HG03520 (cell line): ENCODE measurements at regions not wholly inside any gene's neighbourhood (a gene's known extent, or its start where the extent isn't known, plus 50 kb on each side); places are given as distances from the start of the nearest gene placed in this dataset.

ENCODE experiments used
- ATAC-seq: cut with Tn5 transposase; IDR thresholded peaks from one replicate; pipeline ENCODE4 v1.9.1; 2021; ENCODE audit warnings: mild to moderate bottlenecking, moderate library complexity; ENCODE audit not compliant: unreplicated experiment

- no peak for ATAC-seq
These were observed 282.4 kb downstream of the MEIS1 start for GRCh38 chr2:66717218-66717905.

DNA sequence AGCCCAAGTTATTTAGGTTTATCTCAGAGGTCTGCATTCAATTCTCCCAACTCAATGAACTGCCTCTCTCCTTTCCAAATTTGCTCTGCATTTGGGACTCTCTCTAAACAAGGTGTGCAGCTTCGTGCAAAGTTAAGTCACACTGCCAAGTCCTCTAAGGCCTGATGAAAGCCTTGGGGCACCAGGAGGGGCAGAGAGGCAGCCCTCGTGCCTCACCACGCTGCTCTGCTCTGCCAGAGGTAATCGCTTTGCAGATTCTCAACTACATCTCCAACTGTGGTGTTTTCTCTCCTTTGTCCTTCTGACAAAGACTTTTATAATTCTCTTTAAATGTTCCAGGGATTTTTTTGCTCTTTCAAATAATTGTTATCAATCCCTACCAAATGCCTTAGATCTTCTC is 283.0 kb downstream of the MEIS1 start:
- ATAC-seq, result no peak

- no peak for ATAC-seq
These were observed 286.9 kb downstream of the MEIS1 start for GRCh38 chr2:66721776-66722175.

GRCh38 chr2:66724241-66724640 is 289.3 kb downstream of the MEIS1 start:
- no peak for ATAC-seq

- ATAC-seq, result no peak
These were observed 294.7 kb downstream of the MEIS1 start for GRCh38 chr2:66729416-66730330.

GRCh38 chr2:66730441-66730840 is 295.5 kb downstream of the MEIS1 start:
- ATAC-seq, result no peak

GRCh38 chr2:66733364-66733999 is 298.6 kb downstream of the MEIS1 start:
- no peak for ATAC-seq

DNA sequence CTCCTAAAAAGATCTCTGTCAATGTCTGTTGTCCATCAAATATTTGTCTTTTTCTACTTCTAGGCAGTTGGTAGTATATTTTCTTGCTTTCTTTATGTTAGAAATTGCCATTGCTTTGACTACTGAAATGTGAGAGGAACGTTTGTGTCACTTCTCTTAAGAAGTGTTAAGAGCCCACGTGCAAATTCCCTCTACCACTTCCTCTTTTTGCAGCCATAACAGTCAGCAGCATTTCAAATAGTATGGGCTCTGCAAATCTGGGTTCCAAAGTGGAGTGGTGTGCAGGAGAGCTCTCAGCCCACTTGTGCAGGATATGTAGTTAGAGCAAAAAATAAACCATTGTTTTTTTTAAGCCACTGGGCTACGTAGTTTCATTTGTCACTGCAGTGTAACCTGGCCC is 314.0 kb downstream of the MEIS1 start:
- ATAC-seq, result no peak

GRCh38 chr2:66749566-66749965 is 314.6 kb downstream of the MEIS1 start:
- no peak for ATAC-seq

DNA sequence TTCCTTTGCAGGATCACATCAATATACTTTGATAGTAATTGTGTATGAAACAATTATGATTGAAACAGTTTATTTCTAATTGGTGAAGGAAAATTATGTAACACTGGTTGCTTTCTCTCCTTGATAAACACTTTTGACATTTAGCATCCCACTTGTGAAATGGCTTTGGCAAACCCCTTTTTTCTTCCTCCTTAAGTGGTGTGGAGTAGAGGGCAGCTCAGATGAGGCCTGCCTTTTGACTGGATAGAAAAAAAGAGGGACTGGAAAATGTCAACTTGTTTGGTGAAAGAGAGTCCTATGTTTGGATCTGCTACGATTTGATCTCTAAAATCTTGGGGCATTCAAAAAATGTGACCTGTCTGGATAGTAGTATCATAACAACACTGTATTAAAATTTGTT is 318.3 kb downstream of the MEIS1 start:
- no peak for ATAC-seq

DNA sequence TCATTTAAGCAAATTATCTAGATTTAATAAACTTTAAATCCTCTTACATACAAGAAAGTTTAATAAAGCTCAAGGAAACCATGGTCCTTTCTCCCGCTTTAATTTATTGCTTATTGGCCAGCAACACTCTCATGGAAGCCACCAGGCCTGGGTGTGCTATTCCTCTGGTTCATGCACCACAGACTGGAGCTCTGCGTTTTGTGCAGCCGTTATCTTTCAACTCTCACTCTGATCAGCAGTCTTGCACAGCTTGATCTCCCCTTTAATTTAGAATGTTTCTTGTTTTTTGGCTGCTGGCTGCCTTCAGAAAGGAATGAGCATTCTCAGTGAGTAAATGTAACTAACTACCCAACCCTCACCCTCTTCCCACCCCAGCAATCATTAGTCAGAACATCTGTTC is 318.7 kb downstream of the MEIS1 start:
- no peak for ATAC-seq

- ATAC-seq, result no peak
These were observed 321.0 kb downstream of the MEIS1 start for GRCh38 chr2:66755974-66756373.

- no peak for ATAC-seq
These were observed 326.9 kb downstream of the MEIS1 start for GRCh38 chr2:66761826-66762225.

GRCh38 chr2:66762761-66763160 is 327.8 kb downstream of the MEIS1 start:
- ATAC-seq, result no peak

DNA sequence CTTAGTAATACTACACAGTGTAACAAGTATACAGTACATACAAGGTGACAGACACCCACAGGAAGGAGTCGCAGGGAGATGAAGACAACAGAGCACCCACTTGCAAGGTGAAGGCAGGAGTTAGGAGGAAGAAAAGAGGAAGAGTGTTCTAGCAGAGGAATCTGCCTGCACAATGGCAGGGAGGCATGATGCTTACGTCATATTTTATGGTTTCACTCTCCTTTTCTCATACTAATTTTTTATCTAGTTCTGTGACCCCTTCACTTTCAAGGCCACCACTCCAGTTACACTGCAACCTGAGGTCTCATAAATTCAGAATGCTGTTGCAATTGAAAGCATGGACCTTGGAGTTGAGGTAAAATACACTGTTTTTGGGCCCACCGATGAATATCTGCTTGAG is 331.7 kb downstream of the MEIS1 start:
- no peak for ATAC-seq

DNA sequence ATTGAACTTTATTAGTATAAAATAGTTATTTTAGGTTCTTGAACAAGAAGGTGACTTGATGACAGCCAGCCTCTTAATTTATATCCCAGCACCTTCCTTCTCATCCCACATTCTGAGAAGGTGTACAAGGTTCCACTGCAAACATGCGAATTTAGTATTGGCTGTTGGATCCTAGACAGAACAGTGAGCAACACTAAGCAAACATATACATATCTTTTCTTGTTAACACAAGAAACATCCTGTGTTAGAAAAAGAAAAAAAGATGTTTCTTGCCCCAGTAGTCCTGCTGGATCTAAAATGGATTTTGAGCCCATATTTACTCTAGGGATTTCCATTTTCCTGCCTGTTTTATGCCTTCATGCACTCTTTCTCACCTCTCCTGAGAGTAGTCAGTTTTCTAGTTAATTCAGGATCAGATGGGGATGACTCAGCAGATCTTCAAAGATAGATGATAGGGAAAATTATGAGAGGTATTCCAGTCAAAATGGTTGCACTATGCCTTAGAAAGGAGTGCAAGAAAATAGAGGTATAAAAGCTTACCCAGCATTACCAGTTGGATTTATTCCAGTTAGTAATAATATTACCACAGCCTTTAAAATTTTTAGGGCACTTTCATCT is 336.5 kb downstream of the MEIS1 start:
- ATAC-seq, result no peak

- ATAC-seq, result no peak
These were observed 337.7 kb downstream of the MEIS1 start for GRCh38 chr2:66772618-66773017.

DNA sequence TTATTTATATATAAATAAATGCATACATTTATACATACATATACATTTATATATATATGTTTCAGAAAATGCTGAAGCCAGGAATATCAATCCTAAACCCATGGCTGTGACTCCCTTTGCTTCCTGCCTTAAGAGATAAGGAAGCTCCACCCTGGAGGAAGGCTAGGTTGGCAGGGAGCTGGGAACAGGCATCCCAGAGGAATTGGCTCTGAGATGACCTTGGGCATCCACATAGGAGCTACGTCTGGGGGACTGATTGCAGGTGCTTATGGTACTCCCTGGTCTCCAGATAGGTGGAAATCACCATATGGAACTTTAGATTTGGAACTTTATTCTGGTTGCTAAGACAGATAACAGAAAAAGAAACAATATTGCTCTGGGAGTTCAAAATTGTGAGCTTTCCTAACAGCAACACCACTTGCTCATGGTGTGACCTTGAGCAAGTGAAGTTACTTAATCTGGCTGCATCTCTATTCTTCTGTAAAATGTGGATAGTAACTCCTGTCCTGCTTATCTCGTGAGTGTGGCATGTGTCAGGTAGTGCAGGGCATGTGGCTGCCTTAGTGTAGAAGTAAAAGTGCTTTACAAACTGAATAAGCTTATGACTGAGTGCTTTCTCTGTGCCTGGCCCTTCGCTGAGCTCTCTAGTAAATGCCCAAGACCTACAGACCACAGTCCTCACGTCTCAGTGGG is 341.0 kb downstream of the MEIS1 start:
- ATAC-seq, result no peak

- no peak for ATAC-seq
These were observed 346.9 kb downstream of the MEIS1 start for GRCh38 chr2:66781804-66782203.

DNA sequence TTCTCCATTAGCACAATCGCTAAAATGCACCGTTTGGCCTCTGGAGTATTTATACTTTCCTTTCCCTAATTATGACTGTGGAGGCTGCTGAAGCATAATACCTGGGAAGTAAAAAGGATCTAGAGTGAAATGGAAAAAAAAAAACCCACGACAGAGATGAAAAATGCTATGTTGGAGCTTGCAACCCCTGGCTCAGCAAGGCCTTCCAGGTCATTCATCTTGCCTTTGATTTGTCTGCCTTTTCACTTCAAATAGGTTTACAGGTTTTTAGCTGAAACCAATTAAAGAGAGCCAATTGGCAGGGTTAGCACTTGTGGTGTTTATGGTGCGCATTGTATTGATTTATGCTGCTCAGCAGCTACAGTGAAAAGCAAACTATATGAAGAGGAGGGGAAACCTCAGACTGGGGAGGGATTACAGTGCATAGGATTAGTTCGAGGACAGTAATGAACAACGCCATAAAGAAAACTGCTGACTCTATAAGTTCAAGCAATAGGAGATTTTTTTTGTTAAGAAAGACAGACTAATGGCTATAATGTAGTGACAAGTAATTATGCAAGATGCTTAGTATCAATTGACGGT is 347.9 kb downstream of the MEIS1 start:
- ATAC-seq, result no peak
